ENCODE measurements at regions not wholly inside any gene's neighbourhood (a gene's known extent, or its start where the extent isn't known, plus 50 kb on each side); places are given as distances from the start of the nearest gene placed in this dataset.

DNA sequence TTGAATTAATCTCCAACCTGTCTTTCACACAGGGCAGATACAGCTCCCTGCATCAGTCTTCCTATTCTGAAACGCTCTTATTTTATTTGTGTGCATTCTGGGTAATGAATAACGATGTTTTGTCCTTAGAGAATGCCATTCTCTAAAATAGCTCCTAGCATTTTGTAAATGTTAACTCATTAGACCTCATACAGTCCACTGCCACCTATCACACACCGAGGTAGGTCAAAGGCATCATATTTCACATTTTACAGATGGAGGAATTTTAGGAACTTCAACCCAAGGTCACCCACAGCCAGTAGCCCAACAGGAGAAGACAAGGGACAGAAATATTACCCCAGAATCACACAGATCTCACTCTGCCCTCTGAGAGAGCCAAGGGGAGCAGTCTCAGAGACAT lies 455.4 kb upstream of the GYPC start:
- TF ChIP-seq CTCF (conservative IDR thresholded peaks at IDR 0.05; ENCODE audit: low read depth, low read length) (no peak), EZH2 (IDR thresholded peaks at IDR 0.05; ENCODE audit: low read length, unreplicated experiment) (no peak), EZH2phosphoT487 (IDR thresholded peaks at IDR 0.05; ENCODE audit: borderline replicate concordance, low read length) (no peak)
